ENCODE measurements at regions not wholly inside any gene's neighbourhood (a gene's known extent, or its start where the extent isn't known, plus 50 kb on each side); places are given as distances from the start of the nearest gene placed in this dataset.

DNA sequence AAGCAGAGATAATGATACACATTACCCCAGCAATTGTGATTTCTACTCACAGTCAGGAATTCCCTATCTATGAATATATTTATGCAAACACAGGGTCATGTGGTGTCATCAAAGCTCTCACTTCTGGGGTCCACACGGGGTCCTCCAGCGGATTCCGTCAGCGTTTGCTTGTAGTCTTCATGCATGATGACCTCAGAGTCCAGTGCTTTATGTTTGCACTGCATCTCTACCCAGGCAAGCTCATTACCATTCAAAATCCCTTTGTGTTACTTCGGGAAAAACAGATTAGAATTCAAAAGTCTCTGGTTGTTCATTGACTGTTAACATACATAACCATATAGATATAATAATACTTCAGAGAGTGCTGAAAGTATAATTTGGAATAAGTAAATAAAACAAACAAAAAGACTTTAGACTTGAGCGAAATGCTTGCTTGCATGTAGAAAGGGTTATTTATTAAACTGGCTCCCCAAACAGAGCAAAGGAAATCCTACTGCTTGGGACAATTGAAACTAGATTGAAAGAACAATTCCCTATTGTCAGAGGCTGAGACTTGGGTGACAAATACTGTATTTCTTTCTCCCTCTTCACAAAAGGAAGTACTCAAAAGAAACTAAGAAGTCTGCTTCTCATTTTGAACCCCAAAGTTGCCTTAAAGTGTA lies 423.1 kb downstream of the ETS1 start:
- Histone ChIP-seq H3K27me3 (no peaks in the 10 kb centered on the region), H3K4me1 (peaks cover 0 to 11% (median 3%) of the 10 kb centered on the region in 4 donors), H3K27ac (replicated peaks in 1 of 4) (no peak overlapping the region), H3K4me3 (no peak overlapping the region), H3K9me3 (no peaks in the 10 kb centered on the region), H3K36me3 (no peaks in the 10 kb centered on the region)
- no peak for TF ChIP-seq EP300 (IDR thresholded peaks at IDR 0.05)
- no peak for TF ChIP-seq POLR2AphosphoS5 (IDR thresholded peaks at IDR 0.05)
- no peak for TF ChIP-seq CTCF (IDR thresholded peaks at IDR 0.05)
- no peak for TF ChIP-seq POLR2A (IDR thresholded peaks at IDR 0.05; ENCODE audit: low read depth)
- no peak for DNase-seq (ENCODE audit: extremely low spot score)
- intact Hi-C loops (cut with DNase I) = no loop called here
- 81% methylated on average over 6 of the region's 6 CpGs for WGBS

GRCh38 chr11:128161994-128162393 lies 425.4 kb downstream of the ETS1 start:
- Histone ChIP-seq H3K9me3 (no peaks in the 10 kb centered on the region), H3K4me3 (no peak overlapping the region), H3K27me3 (no peaks in the 10 kb centered on the region), H3K36me3 (no peaks in the 10 kb centered on the region), H3K27ac (replicated peaks in 1 of 4) (no peak overlapping the region), H3K4me1 (peaks cover 0 to 11% (median 3%) of the 10 kb centered on the region in 4 donors)
- no peak for DNase-seq (ENCODE audit: extremely low spot score)
- intact Hi-C loops (cut with DNase I) = no loop called here
- no peak for TF ChIP-seq POLR2AphosphoS5 (IDR thresholded peaks at IDR 0.05)
- no peak for TF ChIP-seq CTCF (IDR thresholded peaks at IDR 0.05)
- no peak for TF ChIP-seq EP300 (IDR thresholded peaks at IDR 0.05)
- TF ChIP-seq POLR2A (IDR thresholded peaks at IDR 0.05; ENCODE audit: low read depth) = no peak
- 84% methylated on average over 1 of the region's 1 CpG for WGBS

DNA sequence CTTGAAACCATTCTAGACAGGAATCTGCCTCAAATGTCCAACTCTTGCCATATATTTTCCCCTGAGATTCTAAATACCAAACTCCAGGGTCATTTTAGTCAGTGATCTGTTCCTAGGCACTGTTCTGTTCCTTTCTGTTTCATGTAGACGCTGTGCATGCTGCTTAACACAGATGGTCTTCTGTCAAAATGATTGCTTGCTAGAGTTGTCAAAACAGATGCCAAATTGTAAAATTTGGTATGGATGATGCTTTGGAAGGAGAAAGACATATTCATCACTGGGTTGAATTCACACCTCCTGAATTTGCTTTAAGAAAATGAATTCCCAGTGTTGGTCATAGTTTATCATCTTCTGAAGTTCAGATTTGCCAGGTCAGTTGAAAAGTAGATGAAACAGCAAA lies 425.9 kb downstream of the ETS1 start:
- H3K4me1 ChIP-seq = peaks cover 0 to 11% (median 3%) of the 10 kb centered on the region in 4 donors
- no peak overlapping the region for H3K4me3 ChIP-seq
- no peaks in the 10 kb centered on the region for H3K27me3 ChIP-seq
- H3K9me3 ChIP-seq = no peaks in the 10 kb centered on the region
- no peak for TF ChIP-seq POLR2AphosphoS5 (IDR thresholded peaks at IDR 0.05)
- no peak for TF ChIP-seq POLR2A (IDR thresholded peaks at IDR 0.05; ENCODE audit: low read depth)
- no peak for TF ChIP-seq EP300 (IDR thresholded peaks at IDR 0.05)
- TF ChIP-seq CTCF (IDR thresholded peaks at IDR 0.05) = no peak
- 90% methylated on average over 1 of the region's 1 CpG for WGBS
- H3K27ac ChIP-seq (replicated peaks in 1 of 4) = no peak overlapping the region
- H3K36me3 ChIP-seq = no peaks in the 10 kb centered on the region
- intact Hi-C loops (cut with DNase I) = no loop called here
- no peak for DNase-seq (ENCODE audit: extremely low spot score)

DNA sequence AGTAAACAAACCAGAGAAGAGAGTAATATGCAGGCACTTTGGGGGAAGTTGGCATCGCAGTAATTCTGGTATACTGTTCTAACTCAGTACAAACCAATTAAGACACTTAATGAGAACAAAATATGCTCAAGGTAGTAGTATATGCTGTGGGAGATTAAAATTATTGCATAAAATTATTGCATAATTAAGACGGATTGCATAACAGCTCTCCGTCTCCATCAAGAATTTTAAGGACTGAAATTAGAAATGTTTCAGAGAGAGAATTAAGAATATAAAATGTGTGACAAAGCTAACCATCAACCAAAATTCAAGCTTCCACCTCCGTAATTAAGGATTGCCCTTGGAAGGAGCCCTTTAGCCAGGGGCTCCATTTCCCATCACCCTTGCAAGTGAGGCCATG lies 428.5 kb downstream of the ETS1 start:
- intact Hi-C loops (cut with DNase I) = loop anchor here (5.0 kb wide), 2 partner anchors 132 to 673 kb away; no protein-coding TSS in a partner anchor
- H3K27me3 ChIP-seq = no peaks in the 10 kb centered on the region
- no peak overlapping the region for H3K27ac ChIP-seq (replicated peaks in 1 of 4)
- TF ChIP-seq EP300 (IDR thresholded peaks at IDR 0.05) (no peak), CTCF (IDR thresholded peaks at IDR 0.05) (no peak), POLR2AphosphoS5 (IDR thresholded peaks at IDR 0.05) (no peak), POLR2A (IDR thresholded peaks at IDR 0.05; ENCODE audit: low read depth) (no peak)
- peaks cover 0 to 8% (median 2%) of the 10 kb centered on the region in 4 donors for H3K4me1 ChIP-seq
- H3K9me3 ChIP-seq = no peaks in the 10 kb centered on the region
- no peak overlapping the region for H3K4me3 ChIP-seq
- no peaks in the 10 kb centered on the region for H3K36me3 ChIP-seq
- no peak for DNase-seq (ENCODE audit: extremely low spot score)
- WGBS = 91% methylated on average over 4 of the region's 4 CpGs
